ENCODE measurements at regions not wholly inside any gene's neighbourhood (a gene's known extent, or its start where the extent isn't known, plus 50 kb on each side); places are given as distances from the start of the nearest gene placed in this dataset.

GRCh38 chr20:40056171-40056570 lies 632.9 kb downstream of the MAFB start:
- TF ChIP-seq CTCF (IDR thresholded peaks at IDR 0.05) (no peak), POLR2A (IDR thresholded peaks at IDR 0.05) (no peak)

All from ovary (tissue), 3 donors.